ENCODE measurements at regions not wholly inside any gene's neighbourhood (a gene's known extent, or its start where the extent isn't known, plus 50 kb on each side); places are given as distances from the start of the nearest gene placed in this dataset.

- no peaks in the 10 kb centered on the region for H3K9me3 ChIP-seq (ENCODE audit: low read length)
- no peaks in the 10 kb centered on the region for H3K9me2 ChIP-seq (ENCODE audit: low read depth, low read length)
- no peaks in the 10 kb centered on the region for H3K4me1 ChIP-seq (ENCODE audit: insufficient read depth, low read length, severe bottlenecking)
- no peak overlapping the region for H2AFZ ChIP-seq (ENCODE audit: low read length)
- H3K4me2 ChIP-seq (ENCODE audit: low read length): no peak overlapping the region
- H3K27ac ChIP-seq (ENCODE audit: low read depth, low read length, poor library complexity, severe bottlenecking): no peak overlapping the region
- no peak overlapping the region for H3K4me3 ChIP-seq (ENCODE audit: low read depth, low read length, poor library complexity, severe bottlenecking)
- no peaks in the 10 kb centered on the region for H3F3A ChIP-seq (ENCODE audit: insufficient read depth, low read length)
- H3K36me3 ChIP-seq (ENCODE audit: insufficient read depth, low read length): no peaks in the 10 kb centered on the region
- no peak overlapping the region for H3K9ac ChIP-seq (ENCODE audit: low read length)
- no peaks in the 10 kb centered on the region for H3K79me2 ChIP-seq (ENCODE audit: insufficient read depth, low read length)
- TF ChIP-seq EZH2 (IDR thresholded peaks at IDR 0.05; ENCODE audit: borderline replicate concordance, low read length): no peak
- TF ChIP-seq CTCF (IDR thresholded peaks at IDR 0.05; ENCODE audit: low read length): no peak
- no peaks in the 10 kb centered on the region for H3K27me3 ChIP-seq (ENCODE audit: insufficient read depth, low read length)
- no peaks in the 10 kb centered on the region for H4K20me1 ChIP-seq (ENCODE audit: insufficient read depth, low read length)
Measured at GRCh38 chr4:33052241-33052640, 2332.1 kb downstream of the PCDH7 start.

- TF ChIP-seq EZH2 (IDR thresholded peaks at IDR 0.05; ENCODE audit: borderline replicate concordance, low read length) (no peak), CTCF (IDR thresholded peaks at IDR 0.05; ENCODE audit: low read length) (no peak)
- no peaks in the 10 kb centered on the region for H3K9me2 ChIP-seq (ENCODE audit: low read depth, low read length)
- H3K4me1 ChIP-seq (ENCODE audit: insufficient read depth, low read length, severe bottlenecking): no peaks in the 10 kb centered on the region
- no peaks in the 10 kb centered on the region for H4K20me1 ChIP-seq (ENCODE audit: insufficient read depth, low read length)
- no peak overlapping the region for H3K9ac ChIP-seq (ENCODE audit: low read length)
- no peak overlapping the region for H3K4me3 ChIP-seq (ENCODE audit: low read depth, low read length, poor library complexity, severe bottlenecking)
- no peaks in the 10 kb centered on the region for H3F3A ChIP-seq (ENCODE audit: insufficient read depth, low read length)
- no peaks in the 10 kb centered on the region for H3K9me3 ChIP-seq (ENCODE audit: low read length)
- H3K79me2 ChIP-seq (ENCODE audit: insufficient read depth, low read length): no peaks in the 10 kb centered on the region
- no peak overlapping the region for H3K4me2 ChIP-seq (ENCODE audit: low read length)
- H3K27ac ChIP-seq (ENCODE audit: low read depth, low read length, poor library complexity, severe bottlenecking): no peak overlapping the region
- no peak overlapping the region for H2AFZ ChIP-seq (ENCODE audit: low read length)
- no peaks in the 10 kb centered on the region for H3K36me3 ChIP-seq (ENCODE audit: insufficient read depth, low read length)
- no peaks in the 10 kb centered on the region for H3K27me3 ChIP-seq (ENCODE audit: insufficient read depth, low read length)
Measured at GRCh38 chr4:33054161-33054560, 2334.0 kb downstream of the PCDH7 start.

DNA sequence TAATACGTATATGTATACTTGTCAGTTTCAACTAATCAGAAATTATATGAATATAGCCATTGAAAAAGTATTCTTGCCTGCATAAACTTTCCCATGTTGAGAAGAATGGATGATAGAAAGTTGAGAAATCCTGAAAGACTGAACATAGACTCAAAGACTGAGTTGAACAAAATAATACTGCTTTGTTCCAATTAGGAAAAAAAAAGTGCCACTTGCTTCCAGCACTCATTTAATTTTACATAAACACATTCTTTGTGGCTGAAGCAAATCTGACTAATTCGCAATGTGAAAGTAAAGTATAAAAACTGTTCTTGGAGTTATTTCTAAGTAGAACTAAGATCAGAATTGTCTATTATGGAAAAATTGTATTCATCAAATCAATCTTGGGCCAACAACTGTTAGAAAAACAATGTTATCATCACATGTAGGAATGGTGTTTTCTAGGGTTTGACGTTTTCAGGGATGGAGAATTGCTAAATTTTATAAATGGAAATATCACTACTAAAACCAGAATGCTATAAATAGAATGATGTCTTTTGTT lies 2334.6 kb downstream of the PCDH7 start:
- Histone ChIP-seq H3K9me2 (ENCODE audit: low read depth, low read length) (no peaks in the 10 kb centered on the region), H3K4me3 (ENCODE audit: low read depth, low read length, poor library complexity, severe bottlenecking) (no peak overlapping the region), H3K27ac (ENCODE audit: low read depth, low read length, poor library complexity, severe bottlenecking) (no peak overlapping the region), H4K20me1 (ENCODE audit: insufficient read depth, low read length) (no peaks in the 10 kb centered on the region), H3K4me2 (ENCODE audit: low read length) (no peak overlapping the region), H3K27me3 (ENCODE audit: insufficient read depth, low read length) (no peaks in the 10 kb centered on the region), H3K9ac (ENCODE audit: low read length) (no peak overlapping the region), H3K36me3 (ENCODE audit: insufficient read depth, low read length) (no peaks in the 10 kb centered on the region), H3K79me2 (ENCODE audit: insufficient read depth, low read length) (no peaks in the 10 kb centered on the region), H3F3A (ENCODE audit: insufficient read depth, low read length) (no peaks in the 10 kb centered on the region), H3K4me1 (ENCODE audit: insufficient read depth, low read length, severe bottlenecking) (no peaks in the 10 kb centered on the region), H3K9me3 (ENCODE audit: low read length) (no peaks in the 10 kb centered on the region), H2AFZ (ENCODE audit: low read length) (no peak overlapping the region)
- no peak for TF ChIP-seq CTCF (IDR thresholded peaks at IDR 0.05; ENCODE audit: low read length)
- no peak for TF ChIP-seq EZH2 (IDR thresholded peaks at IDR 0.05; ENCODE audit: borderline replicate concordance, low read length)

Measured in OCI-LY1 (cell line).